ENCODE measurements at regions not wholly inside any gene's neighbourhood (a gene's known extent, or its start where the extent isn't known, plus 50 kb on each side); places are given as distances from the start of the nearest gene placed in this dataset.

GRCh38 chr3:87634426-87634825, 358.0 kb upstream of the POU1F1 start:
- TF ChIP-seq EP300 (IDR thresholded peaks at IDR 0.05) (no peak), CTCF (IDR thresholded peaks at IDR 0.05) (no peak), POLR2A (IDR thresholded peaks at IDR 0.05) (no peak), POLR2AphosphoS5 (IDR thresholded peaks at IDR 0.05) (no peak)
